ENCODE measurements at regions not wholly inside any gene's neighbourhood (a gene's known extent, or its start where the extent isn't known, plus 50 kb on each side); places are given as distances from the start of the nearest gene placed in this dataset.

- no peak for TF ChIP-seq CHD7 (IDR thresholded peaks at IDR 0.05; ENCODE audit: insufficient replicate concordance, low read length)
- TF ChIP-seq HDAC2 (IDR thresholded peaks at IDR 0.05; ENCODE audit: borderline replicate concordance in 1 of 2, low read depth in 2 of 2, low read length in 2 of 2): no peak
- no peak for TF ChIP-seq MAX (IDR thresholded peaks at IDR 0.05)
- TF ChIP-seq SUZ12 (IDR thresholded peaks at IDR 0.05; ENCODE audit: low read length): no peak
- no peak for TF ChIP-seq CTBP2 (IDR thresholded peaks at IDR 0.05; ENCODE audit: borderline replicate concordance, insufficient read depth, insufficient read length, low read length)
- TF ChIP-seq CEBPB (IDR thresholded peaks at IDR 0.05; ENCODE audit: low read depth, low read length): no peak
- no peak for TF ChIP-seq ASH2L (IDR thresholded peaks at IDR 0.05; ENCODE audit: low read length)
Observed at GRCh38 chr2:236646871-236647270, 77.2 kb downstream of the ACKR3 start (continued).

Data from H1 (cell line).